ENCODE measurements at regions not wholly inside any gene's neighbourhood (a gene's known extent, or its start where the extent isn't known, plus 50 kb on each side); places are given as distances from the start of the nearest gene placed in this dataset.

DNA sequence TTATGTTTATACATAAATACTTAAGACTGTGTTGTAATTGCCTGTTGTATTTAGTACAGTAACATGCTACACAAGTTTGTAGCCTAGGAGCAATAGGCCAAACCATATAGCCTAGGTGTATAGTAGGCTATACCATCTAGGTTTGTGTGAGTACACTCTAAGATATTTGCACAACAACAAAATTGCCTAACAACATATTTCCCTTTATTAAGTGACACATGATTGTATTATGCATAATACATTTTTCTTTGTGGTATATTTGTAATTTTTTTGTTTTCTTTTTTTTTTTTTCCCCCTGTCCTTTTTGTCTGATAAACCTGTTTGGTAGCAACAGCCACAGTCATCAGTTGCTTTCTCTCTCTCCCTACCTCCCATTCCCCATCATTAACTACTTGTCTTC is 945.6 kb downstream of the ZPLD1 start (continued):
- TF ChIP-seq, protein P1, sequence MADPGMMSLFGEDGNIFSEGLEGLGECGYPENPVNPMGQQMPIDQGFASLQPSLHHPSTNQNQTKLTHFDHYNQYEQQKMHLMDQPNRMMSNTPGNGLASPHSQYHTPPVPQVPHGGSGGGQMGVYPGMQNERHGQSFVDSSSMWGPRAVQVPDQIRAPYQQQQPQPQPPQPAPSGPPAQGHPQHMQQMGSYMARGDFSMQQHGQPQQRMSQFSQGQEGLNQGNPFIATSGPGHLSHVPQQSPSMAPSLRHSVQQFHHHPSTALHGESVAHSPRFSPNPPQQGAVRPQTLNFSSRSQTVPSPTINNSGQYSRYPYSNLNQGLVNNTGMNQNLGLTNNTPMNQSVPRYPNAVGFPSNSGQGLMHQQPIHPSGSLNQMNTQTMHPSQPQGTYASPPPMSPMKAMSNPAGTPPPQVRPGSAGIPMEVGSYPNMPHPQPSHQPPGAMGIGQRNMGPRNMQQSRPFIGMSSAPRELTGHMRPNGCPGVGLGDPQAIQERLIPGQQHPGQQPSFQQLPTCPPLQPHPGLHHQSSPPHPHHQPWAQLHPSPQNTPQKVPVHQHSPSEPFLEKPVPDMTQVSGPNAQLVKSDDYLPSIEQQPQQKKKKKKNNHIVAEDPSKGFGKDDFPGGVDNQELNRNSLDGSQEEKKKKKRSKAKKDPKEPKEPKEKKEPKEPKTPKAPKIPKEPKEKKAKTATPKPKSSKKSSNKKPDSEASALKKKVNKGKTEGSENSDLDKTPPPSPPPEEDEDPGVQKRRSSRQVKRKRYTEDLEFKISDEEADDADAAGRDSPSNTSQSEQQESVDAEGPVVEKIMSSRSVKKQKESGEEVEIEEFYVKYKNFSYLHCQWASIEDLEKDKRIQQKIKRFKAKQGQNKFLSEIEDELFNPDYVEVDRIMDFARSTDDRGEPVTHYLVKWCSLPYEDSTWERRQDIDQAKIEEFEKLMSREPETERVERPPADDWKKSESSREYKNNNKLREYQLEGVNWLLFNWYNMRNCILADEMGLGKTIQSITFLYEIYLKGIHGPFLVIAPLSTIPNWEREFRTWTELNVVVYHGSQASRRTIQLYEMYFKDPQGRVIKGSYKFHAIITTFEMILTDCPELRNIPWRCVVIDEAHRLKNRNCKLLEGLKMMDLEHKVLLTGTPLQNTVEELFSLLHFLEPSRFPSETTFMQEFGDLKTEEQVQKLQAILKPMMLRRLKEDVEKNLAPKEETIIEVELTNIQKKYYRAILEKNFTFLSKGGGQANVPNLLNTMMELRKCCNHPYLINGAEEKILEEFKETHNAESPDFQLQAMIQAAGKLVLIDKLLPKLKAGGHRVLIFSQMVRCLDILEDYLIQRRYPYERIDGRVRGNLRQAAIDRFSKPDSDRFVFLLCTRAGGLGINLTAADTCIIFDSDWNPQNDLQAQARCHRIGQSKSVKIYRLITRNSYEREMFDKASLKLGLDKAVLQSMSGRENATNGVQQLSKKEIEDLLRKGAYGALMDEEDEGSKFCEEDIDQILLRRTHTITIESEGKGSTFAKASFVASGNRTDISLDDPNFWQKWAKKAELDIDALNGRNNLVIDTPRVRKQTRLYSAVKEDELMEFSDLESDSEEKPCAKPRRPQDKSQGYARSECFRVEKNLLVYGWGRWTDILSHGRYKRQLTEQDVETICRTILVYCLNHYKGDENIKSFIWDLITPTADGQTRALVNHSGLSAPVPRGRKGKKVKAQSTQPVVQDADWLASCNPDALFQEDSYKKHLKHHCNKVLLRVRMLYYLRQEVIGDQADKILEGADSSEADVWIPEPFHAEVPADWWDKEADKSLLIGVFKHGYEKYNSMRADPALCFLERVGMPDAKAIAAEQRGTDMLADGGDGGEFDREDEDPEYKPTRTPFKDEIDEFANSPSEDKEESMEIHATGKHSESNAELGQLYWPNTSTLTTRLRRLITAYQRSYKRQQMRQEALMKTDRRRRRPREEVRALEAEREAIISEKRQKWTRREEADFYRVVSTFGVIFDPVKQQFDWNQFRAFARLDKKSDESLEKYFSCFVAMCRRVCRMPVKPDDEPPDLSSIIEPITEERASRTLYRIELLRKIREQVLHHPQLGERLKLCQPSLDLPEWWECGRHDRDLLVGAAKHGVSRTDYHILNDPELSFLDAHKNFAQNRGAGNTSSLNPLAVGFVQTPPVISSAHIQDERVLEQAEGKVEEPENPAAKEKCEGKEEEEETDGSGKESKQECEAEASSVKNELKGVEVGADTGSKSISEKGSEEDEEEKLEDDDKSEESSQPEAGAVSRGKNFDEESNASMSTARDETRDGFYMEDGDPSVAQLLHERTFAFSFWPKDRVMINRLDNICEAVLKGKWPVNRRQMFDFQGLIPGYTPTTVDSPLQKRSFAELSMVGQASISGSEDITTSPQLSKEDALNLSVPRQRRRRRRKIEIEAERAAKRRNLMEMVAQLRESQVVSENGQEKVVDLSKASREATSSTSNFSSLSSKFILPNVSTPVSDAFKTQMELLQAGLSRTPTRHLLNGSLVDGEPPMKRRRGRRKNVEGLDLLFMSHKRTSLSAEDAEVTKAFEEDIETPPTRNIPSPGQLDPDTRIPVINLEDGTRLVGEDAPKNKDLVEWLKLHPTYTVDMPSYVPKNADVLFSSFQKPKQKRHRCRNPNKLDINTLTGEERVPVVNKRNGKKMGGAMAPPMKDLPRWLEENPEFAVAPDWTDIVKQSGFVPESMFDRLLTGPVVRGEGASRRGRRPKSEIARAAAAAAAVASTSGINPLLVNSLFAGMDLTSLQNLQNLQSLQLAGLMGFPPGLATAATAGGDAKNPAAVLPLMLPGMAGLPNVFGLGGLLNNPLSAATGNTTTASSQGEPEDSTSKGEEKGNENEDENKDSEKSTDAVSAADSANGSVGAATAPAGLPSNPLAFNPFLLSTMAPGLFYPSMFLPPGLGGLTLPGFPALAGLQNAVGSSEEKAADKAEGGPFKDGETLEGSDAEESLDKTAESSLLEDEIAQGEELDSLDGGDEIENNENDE (IDR thresholded peaks at IDR 0.05; ENCODE audit: insufficient replicate concordance, low read length) = no peak
- TF ChIP-seq EGR1 (IDR thresholded peaks at IDR 0.05; ENCODE audit: borderline replicate concordance, low read depth, low read length) = no peak
- TF ChIP-seq BACH1 (IDR thresholded peaks at IDR 0.05; ENCODE audit: low read length) = no peak
- TF ChIP-seq RAD21 (IDR thresholded peaks at IDR 0.05 in 1 of 2, conservative IDR thresholded peaks at IDR 0.05 in 1 of 2; ENCODE audit: low read depth in 2 of 2, low read length in 2 of 2) = no peak
- TF ChIP-seq, protein P2, sequence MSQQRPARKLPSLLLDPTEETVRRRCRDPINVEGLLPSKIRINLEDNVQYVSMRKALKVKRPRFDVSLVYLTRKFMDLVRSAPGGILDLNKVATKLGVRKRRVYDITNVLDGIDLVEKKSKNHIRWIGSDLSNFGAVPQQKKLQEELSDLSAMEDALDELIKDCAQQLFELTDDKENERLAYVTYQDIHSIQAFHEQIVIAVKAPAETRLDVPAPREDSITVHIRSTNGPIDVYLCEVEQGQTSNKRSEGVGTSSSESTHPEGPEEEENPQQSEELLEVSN (IDR thresholded peaks at IDR 0.05) = no peak
- no peak for TF ChIP-seq KDM1A (IDR thresholded peaks at IDR 0.05; ENCODE audit: borderline replicate concordance, low read length)
- no peak for TF ChIP-seq HDAC6 (IDR thresholded peaks at IDR 0.05; ENCODE audit: low read depth, low read length)
- TF ChIP-seq SIX5 (IDR thresholded peaks at IDR 0.05; ENCODE audit: low read depth, low read length) = no peak
- TF ChIP-seq RNF2 (IDR thresholded peaks at IDR 0.05; ENCODE audit: borderline replicate concordance, low read depth, low read length, missing control alignments, poor library complexity, severe bottlenecking) = no peak
- no peak for TF ChIP-seq SUZ12 (IDR thresholded peaks at IDR 0.05; ENCODE audit: low read length)
- no peak for TF ChIP-seq CHD2 (IDR thresholded peaks at IDR 0.05; ENCODE audit: low read length)
